GM23248 (cell line): ENCODE measurements at regions not wholly inside any gene's neighbourhood (a gene's known extent, or its start where the extent isn't known, plus 50 kb on each side); places are given as distances from the start of the nearest gene placed in this dataset.

Experiments
- EZH2 ChIP-seq: fragments of 200-600 bp; sonication (generic); IDR thresholded peaks from 2 replicates; pipeline ENCODE4 v1.6.1; 2018; ENCODE audit warnings: antibody characterized with exemption, mild to moderate bottlenecking; ENCODE audit not compliant: insufficient read depth, poor library complexity, severe bottlenecking
- EZH2phosphoT487 ChIP-seq: fragments of 200-600 bp; sonication (generic); IDR thresholded peaks from 2 replicates; pipeline ENCODE4 v1.6.1; 2018; ENCODE audit warnings: antibody characterized with exemption, moderate library complexity, mild to moderate bottlenecking, low read depth; ENCODE audit not compliant: insufficient read depth

DNA sequence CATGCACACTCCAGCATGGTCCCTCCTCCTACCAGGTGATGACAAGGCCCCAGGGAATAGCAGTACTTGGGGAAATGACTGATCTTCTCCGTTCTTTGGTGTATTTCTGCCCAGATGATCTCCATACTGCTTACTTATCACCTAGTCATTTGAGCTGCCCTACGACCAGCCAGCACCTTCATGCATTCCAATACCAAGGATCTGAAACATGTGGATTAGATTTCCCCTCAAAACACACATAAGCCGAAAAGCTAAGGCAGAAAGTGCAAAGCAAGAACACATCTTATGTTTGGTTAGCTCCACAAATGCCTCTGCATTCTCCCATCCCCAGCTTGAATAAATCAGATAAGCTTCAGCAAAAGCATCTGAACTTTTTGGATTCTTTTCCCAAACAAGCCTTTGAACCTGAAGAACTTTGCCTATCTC, 64.8 kb upstream of the BCL6 start:
- TF ChIP-seq EZH2 (no peak), EZH2phosphoT487 (no peak)
